Erythroblast (primary cell): ENCODE measurements at regions not wholly inside any gene's neighbourhood (a gene's known extent, or its start where the extent isn't known, plus 50 kb on each side); places are given as distances from the start of the nearest gene placed in this dataset.

Experiments
- DNase-seq, 2 experiments: peaks; one replicate each; lab custom pipeline; 2025; lab: John Stamatoyannopoulos, UW
- GATA1 ChIP-seq: IDR thresholded peaks from 2 replicates; pipeline ENCODE4 v1.6.1; 2011; ENCODE audit warnings: low read depth, mild to moderate bottlenecking, control low read depth, low read length, moderate library complexity
- POLR2A ChIP-seq: IDR thresholded peaks from 2 replicates; pipeline ENCODE4 v1.6.1; 2011; ENCODE audit warnings: mild to moderate bottlenecking, low read length

- DNase-seq, result no peak
- TF ChIP-seq GATA1 (no peak), POLR2A (no peak)
Measured at GRCh38 chr1:228897901-228898300, 162.6 kb downstream of the RHOU start.

- TF ChIP-seq GATA1, result no peak
- TF ChIP-seq POLR2A, result no peak
- no peak for DNase-seq
Measured at GRCh38 chr1:228898582-228898992, 163.3 kb downstream of the RHOU start.

- no peak for DNase-seq
- no peak for TF ChIP-seq POLR2A
- TF ChIP-seq GATA1, result no peak
Measured at GRCh38 chr1:228899421-228899956, 164.2 kb downstream of the RHOU start.

- no peak for DNase-seq
- TF ChIP-seq GATA1 (no peak), POLR2A (no peak)
Measured at GRCh38 chr1:228900099-228900885, 165.0 kb downstream of the RHOU start.

DNA sequence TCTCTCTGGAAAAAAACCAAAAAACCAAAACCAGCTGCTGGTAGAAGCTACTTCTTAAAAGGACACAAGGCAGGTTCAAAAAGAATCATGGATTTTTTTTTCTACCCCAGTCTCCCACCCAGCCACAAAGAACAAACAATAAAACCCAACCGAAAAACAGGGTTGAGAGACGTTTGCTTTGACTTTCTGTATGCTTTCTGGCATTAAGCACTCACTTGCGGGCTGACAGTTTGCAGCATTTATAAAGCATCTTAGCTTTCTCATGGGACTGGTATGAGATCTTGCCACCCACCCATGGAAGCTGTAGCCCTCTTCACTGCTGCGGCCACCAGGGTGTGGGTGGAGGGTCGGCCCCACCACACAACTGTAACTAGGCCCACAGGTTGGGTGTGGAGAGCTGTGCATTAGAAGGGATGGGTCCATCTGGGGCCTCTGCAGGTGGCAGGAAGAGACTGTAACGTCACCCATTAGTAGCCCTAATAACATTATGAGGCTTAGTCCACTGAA, 165.7 kb downstream of the RHOU start:
- DNase-seq, result no peak
- TF ChIP-seq POLR2A, result no peak
- no peak for TF ChIP-seq GATA1

DNA sequence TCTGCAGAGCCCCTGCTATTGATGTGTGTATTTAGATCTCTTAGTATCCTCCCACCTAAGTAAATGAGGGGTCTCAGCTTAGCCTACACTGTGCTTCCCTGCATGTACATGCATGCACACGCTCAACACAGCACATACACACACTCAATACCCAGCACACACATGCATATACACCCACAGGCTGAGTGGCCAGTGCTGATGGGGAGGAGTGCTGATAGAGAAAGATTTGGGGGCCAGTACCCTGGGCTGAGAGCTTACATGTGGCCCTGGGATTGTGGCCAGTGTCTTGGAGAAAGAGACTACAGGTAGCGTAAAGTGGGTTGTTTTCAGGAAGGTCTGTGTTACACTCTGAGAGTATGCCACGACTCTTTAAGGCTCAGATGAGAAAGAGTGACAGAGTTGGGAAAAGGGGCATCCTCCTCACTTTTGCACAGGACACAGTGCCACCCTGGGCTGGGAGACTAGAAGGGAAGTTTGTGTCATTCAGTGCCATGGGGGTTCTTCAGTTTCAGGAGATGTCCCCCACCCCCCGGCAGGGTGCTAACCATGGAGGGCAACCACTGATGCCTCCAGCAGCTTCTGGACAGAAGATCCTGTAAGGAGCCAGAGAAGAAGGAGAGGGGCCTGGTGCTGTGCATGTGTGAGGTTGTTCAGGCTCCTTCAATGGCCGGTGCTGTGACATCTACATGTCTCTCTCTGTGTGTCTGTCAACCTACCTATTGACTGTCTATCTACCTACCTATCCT, 166.8 kb downstream of the RHOU start:
- TF ChIP-seq POLR2A, result no peak
- TF ChIP-seq GATA1, result no peak
- DNase-seq, result no peak

GRCh38 chr1:228902781-228903433, 167.6 kb downstream of the RHOU start:
- no peak for DNase-seq
- no peak for TF ChIP-seq GATA1
- TF ChIP-seq POLR2A, result no peak

- no peak for DNase-seq
- TF ChIP-seq GATA1 (no peak), POLR2A (no peak)
Measured at GRCh38 chr1:228903434-228904071, 168.3 kb downstream of the RHOU start.

GRCh38 chr1:228904222-228904621, 168.9 kb downstream of the RHOU start:
- TF ChIP-seq POLR2A (no peak), GATA1 (no peak)
- DNase-seq, result no peak

- TF ChIP-seq GATA1 (no peak), POLR2A (no peak)
- DNase-seq, result no peak
Measured at GRCh38 chr1:228905701-228906101, 170.4 kb downstream of the RHOU start.

- DNase-seq, result no peak
- no peak for TF ChIP-seq POLR2A
- TF ChIP-seq GATA1, result no peak
Measured at GRCh38 chr1:228906223-228906860, 171.1 kb downstream of the RHOU start.

- no peak for TF ChIP-seq POLR2A
- no peak for TF ChIP-seq GATA1
- no peak for DNase-seq
Measured at GRCh38 chr1:228911225-228912210, 176.2 kb downstream of the RHOU start.
